ENCODE measurements at regions not wholly inside any gene's neighbourhood (a gene's known extent, or its start where the extent isn't known, plus 50 kb on each side); places are given as distances from the start of the nearest gene placed in this dataset.

- TF ChIP-seq CTCF (tag by site-specific recombination; IDR thresholded peaks at IDR 0.05) (no peak), ZBTB7A (tag by site-specific recombination; IDR thresholded peaks at IDR 0.05; ENCODE audit: low read depth) (no peak)
These were observed 58.4 kb upstream of the HS3ST1 start for GRCh38 chr4:11487139-11487538.
